ENCODE measurements at regions not wholly inside any gene's neighbourhood (a gene's known extent, or its start where the extent isn't known, plus 50 kb on each side); places are given as distances from the start of the nearest gene placed in this dataset.
"Not testable (repeated sequence)": the region's sequence is repeated elsewhere in the genome, so short reads cannot be mapped to it uniquely, and the experiment has no call there.

DNA sequence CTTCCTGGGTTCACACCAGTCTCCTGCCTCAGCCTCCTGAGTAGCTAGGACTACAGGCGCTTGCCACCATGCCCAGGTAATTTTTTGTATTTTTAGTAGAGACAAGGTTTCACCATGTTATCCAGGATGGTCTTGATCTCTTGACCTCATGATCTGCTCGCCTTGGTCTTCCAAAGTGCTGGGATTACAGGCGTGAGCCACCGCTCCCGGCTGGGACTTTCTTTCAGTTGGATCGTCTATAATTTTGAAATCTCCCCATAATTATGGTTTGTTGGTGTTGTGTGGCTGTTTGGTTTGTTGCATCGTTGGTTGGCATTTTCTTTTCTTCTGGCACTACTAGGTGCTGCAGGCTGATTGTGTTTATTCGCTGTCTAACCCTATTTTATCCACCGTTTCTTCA lies 343.6 kb upstream of the NPAP1 start:
- peaks cover 15% of the 10 kb centered on the region for H3K9me3 Mint-ChIP-seq
- H3K36me3 Mint-ChIP-seq, ATAC-seq, H3K4me1 Mint-ChIP-seq, H3K4me3 Mint-ChIP-seq, H3K27ac Mint-ChIP-seq, H3K27me3 Mint-ChIP-seq: not testable (repeated sequence)

DNA sequence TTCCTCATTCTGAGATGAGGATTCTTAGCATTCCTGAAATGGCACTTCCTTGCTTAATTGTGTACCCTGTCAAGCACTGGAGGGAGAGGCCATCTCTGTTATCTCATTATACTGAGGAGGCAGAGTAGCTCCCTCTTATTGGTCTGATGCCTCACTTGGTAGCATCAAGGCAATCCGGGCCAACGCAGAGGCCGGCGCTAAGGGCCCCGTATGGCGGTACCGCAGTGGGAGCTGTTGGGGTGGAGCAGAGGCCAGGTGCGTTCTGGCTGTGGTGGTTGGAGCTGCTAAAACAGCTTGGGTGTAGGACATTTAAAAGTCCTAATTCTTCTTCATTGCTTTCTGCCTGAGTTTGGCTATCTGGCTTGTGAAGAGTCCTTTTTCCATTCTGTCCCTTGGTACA lies 333.7 kb upstream of the NPAP1 start:
- H3K27me3 Mint-ChIP-seq, H3K9me3 Mint-ChIP-seq, H3K27ac Mint-ChIP-seq, H3K4me1 Mint-ChIP-seq, H3K4me3 Mint-ChIP-seq, H3K36me3 Mint-ChIP-seq, ATAC-seq: not testable (repeated sequence)

DNA sequence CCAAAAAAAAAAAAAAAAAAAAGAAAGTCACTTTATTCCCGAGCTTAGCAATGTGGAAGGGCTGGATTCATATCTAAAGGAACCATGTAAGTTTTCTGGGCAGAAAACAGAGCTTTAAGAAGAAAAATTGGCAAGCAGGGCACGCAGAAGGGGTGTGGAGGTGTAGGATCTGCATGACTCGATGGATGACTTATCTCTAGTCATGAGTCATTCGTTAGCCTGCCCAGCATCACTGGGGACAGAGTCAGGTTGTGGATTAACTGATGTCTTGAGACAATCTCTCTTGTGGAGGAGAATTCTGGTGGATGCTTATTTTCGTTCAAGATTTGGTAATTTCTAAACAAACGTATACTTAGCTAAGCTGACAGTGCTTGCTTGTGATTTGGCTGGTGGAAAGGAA lies 322.8 kb upstream of the NPAP1 start:
- H3K36me3 Mint-ChIP-seq, ATAC-seq, H3K4me3 Mint-ChIP-seq, H3K4me1 Mint-ChIP-seq, H3K9me3 Mint-ChIP-seq, H3K27me3 Mint-ChIP-seq, H3K27ac Mint-ChIP-seq: not testable (repeated sequence)

DNA sequence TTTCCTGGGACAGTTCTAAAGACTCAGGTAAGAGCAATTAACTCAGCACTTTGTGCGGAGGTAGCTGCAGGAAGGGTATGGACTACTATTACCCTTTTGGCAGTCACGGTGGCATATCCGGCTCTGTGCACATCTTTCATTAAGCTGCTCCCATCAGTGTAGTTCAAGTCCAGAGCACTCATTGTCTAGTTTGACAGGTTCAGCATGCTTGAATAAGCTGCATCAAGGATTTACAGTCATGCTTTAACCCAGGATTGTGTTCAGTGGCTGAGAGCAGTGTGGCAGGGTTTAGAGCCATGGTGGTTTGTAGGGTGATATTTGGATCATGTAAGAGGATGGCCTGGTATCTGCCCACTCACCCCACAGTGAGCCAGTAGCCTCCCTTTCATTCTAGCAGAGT lies 294.5 kb upstream of the NPAP1 start:
- H3K4me3 Mint-ChIP-seq, H3K27ac Mint-ChIP-seq, H3K27me3 Mint-ChIP-seq, H3K36me3 Mint-ChIP-seq, H3K4me1 Mint-ChIP-seq, ATAC-seq, H3K9me3 Mint-ChIP-seq: not testable (repeated sequence)

DNA sequence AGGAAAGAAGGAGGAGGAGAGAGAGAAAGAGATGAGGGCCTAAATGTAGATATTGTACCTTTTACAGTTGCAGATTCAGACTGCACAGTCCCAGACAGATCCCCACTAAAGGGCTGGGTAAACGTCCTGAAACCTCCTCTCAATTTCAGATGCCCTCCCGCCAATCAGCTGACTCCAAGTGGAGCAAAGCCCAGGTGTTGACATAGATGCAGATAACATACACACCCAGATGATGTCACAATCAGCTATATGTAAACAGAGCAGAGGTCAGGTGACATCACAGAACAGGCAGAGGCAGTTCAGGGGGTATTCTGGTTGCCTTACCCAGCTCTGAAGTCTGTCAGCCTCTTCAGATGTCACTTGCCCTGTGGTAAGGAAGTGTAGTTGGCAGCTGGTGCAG lies 290.3 kb upstream of the NPAP1 start:
- not testable (repeated sequence) for H3K27ac Mint-ChIP-seq, H3K4me3 Mint-ChIP-seq, H3K36me3 Mint-ChIP-seq, H3K9me3 Mint-ChIP-seq, ATAC-seq, H3K4me1 Mint-ChIP-seq, H3K27me3 Mint-ChIP-seq

DNA sequence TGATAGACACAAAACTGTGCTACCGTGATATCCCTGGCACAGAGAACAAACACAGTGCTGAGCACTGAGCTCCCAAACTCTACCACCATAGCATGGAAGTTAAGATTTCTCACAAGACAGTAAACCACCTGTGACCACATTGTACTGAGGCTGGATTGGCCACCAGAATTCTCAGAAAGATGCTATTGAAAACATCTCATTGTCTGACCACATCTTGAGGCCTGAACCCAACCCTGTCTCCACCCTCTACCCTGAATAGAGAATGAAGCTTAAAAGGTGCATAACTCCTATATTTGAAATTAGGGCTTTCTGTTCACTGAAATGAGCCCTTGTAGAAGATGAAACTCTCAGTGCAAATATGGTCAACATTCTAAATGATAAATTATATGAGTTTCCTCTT lies 281.3 kb upstream of the NPAP1 start:
- H3K4me3 Mint-ChIP-seq: no peak overlapping the region
- no peak overlapping the region for H3K27ac Mint-ChIP-seq
- no peaks in the 10 kb centered on the region for H3K27me3 Mint-ChIP-seq
- peaks cover 3% of the 10 kb centered on the region for H3K9me3 Mint-ChIP-seq
- no peaks in the 10 kb centered on the region for H3K4me1 Mint-ChIP-seq
- ATAC-seq: no peak
- H3K36me3 Mint-ChIP-seq: no peaks in the 10 kb centered on the region

DNA sequence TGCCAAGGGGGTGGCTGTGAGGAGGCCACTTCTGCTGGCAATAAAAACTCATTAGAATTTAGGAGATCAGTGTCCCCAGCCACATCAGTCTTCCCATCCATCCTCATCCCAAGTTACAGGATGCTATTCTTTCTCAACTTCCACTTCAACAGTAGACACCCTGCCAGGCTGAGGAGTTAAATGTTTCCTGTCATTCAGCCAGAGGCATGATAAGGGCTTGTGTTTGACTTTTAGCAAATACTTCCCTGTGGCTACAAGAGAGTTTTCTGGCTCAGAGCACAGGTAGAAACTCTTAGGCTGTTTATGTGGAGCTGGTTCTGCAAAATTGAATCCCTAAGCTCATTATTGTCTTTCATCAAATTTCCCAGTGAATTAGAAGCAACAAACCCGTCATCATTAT lies 262.9 kb upstream of the NPAP1 start:
- H3K36me3 Mint-ChIP-seq, H3K27me3 Mint-ChIP-seq, H3K27ac Mint-ChIP-seq, H3K4me1 Mint-ChIP-seq, ATAC-seq, H3K4me3 Mint-ChIP-seq: not testable (repeated sequence)
- peaks cover 12% of the 10 kb centered on the region for H3K9me3 Mint-ChIP-seq

DNA sequence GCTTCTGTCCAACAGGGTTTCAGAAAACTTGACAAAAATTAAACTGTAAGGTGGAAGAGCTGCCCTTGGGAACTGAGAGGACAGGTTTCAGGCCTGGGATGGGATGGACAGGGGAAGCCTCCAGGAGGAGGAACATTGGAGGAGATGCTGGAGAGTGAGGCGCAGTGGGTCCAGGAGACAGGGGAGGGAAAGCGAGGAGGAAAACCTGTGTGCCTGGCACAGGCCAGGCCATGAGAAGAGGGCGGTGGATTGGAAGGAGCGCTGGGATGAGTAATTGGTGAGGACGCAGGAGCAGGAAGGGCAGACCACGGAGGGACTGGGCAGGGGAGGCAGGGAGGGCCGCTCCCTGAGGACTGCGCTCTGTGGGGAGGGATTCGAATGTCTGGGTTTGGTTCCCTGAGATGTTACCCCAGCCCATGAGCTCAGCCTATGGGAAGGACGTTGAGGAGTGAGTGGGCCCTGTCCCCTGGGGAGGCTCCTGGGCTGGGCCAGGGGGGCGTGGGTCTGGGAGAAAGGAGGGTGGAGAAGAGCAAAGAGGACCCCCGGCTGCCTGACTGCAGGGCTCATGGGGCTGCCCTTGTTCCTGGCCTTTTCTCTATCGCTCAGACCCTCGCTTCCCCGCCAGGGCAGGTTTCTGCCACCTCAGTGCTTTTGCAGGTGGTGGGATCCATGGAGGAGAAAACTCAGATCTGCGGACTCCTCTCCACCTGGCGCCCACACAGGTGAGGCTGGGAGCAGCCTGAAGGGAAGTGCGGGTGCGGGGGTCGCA lies 249.1 kb upstream of the NPAP1 start:
- not testable (repeated sequence) for H3K36me3 Mint-ChIP-seq, H3K27ac Mint-ChIP-seq, H3K9me3 Mint-ChIP-seq, H3K27me3 Mint-ChIP-seq, H3K4me1 Mint-ChIP-seq, H3K4me3 Mint-ChIP-seq
- ATAC-seq: peak; percentile 36

DNA sequence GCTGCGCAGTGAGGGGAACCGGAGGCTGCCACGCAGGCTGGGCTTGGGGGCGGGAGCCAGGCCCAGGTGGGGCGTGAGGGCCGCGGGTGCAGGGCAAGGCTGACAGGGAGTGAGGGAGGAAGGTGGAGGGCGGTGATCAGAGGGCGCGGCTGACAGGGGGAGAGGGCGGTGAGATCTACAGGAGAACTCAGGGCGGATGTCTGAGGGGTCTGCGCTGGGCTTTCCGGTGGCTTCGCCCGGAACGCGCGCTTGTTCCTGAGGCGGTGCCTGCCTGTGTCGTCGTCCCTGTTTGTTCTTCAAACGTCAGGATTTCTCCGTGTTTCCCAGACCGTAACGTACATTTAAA lies 248.5 kb upstream of the NPAP1 start:
- not testable (repeated sequence) for H3K9me3 Mint-ChIP-seq, H3K27me3 Mint-ChIP-seq, H3K4me1 Mint-ChIP-seq, H3K4me3 Mint-ChIP-seq, H3K27ac Mint-ChIP-seq, H3K36me3 Mint-ChIP-seq
- ATAC-seq: peak; percentile 36

DNA sequence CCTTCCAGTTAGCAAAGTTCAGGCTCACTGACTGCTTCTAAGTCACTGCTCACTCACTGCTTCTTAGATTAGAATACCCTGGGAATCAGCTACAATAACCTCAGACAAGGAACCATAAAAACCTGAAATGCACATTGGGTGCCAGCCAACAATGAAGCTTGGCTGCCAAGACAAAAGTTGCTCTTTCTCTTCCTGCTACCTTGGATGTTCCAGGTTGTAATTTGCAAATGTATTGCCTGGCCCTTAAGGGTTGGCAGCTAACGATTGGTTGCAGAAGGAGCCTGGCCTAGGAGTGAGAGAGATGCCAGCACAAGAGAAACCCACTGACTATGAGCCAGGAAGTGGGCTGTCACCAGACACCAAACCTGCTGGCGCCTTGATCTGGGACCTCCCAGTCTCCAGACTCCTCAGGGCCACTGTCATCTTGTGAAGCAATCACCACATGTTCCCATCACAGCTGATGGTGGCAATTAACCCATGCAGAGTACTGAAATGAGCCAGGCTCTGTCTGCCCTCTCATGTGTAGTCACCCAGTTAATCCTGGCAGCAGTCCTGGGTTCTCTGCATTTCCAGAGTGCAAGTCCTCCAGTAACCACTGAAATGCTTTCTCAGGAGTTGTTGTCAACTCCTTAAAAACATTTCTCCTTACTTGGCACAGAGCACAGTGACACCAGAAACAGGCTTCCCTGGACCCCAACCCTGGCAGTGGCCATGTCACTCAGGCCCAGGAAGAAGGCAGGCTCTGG lies 240.3 kb upstream of the NPAP1 start:
- H3K9me3 Mint-ChIP-seq, ATAC-seq: not testable (repeated sequence)

DNA sequence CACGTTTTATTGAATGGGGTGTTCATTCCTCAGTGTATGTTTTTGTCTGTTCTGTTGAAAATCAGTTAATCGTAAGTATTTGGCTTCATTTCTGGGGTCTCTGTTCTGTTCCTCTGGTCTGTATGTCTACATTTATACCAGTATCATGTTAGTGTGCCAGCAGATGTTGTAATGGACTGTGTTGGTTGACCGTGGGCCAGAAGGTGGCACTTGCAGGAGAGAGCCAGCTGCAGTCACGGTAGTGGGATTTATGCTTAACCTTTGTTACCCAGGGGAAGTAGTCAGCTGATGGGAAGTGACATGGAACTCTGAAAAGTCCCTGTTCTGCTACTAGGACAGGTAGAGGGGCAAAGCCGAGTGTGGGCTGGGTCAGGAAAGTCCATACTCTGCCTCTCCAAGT lies 238.3 kb upstream of the NPAP1 start:
- H3K9me3 Mint-ChIP-seq, H3K36me3 Mint-ChIP-seq, H3K4me3 Mint-ChIP-seq, ATAC-seq, H3K4me1 Mint-ChIP-seq, H3K27ac Mint-ChIP-seq, H3K27me3 Mint-ChIP-seq: not testable (repeated sequence)

More for the DNA sequence above, 240.3 kb upstream of the NPAP1 start:
- H3K27ac Mint-ChIP-seq, H3K27me3 Mint-ChIP-seq, H3K4me1 Mint-ChIP-seq, H3K4me3 Mint-ChIP-seq, H3K36me3 Mint-ChIP-seq: not testable (repeated sequence)

DNA sequence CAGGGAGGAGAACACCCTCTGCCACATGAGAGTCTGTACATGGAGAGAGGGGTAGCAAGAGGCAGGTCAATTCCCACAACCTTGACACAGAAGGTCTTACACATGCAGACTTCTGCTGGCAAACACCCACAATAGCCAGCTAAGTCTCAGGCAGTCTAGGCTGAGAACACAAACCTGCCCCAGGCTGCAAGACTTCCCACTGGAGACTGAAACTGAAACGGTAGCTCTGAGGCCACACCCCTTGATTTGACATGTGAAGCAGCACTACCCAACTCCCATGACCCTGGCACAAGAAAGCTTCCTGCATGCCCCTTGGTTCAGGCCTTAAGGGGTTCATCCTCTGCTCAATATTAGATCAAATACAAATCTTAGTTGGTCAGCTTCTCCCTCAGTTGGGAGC lies 237.8 kb upstream of the NPAP1 start:
- H3K36me3 Mint-ChIP-seq, H3K4me3 Mint-ChIP-seq, H3K4me1 Mint-ChIP-seq, H3K9me3 Mint-ChIP-seq, H3K27ac Mint-ChIP-seq, H3K27me3 Mint-ChIP-seq, ATAC-seq: not testable (repeated sequence)

DNA sequence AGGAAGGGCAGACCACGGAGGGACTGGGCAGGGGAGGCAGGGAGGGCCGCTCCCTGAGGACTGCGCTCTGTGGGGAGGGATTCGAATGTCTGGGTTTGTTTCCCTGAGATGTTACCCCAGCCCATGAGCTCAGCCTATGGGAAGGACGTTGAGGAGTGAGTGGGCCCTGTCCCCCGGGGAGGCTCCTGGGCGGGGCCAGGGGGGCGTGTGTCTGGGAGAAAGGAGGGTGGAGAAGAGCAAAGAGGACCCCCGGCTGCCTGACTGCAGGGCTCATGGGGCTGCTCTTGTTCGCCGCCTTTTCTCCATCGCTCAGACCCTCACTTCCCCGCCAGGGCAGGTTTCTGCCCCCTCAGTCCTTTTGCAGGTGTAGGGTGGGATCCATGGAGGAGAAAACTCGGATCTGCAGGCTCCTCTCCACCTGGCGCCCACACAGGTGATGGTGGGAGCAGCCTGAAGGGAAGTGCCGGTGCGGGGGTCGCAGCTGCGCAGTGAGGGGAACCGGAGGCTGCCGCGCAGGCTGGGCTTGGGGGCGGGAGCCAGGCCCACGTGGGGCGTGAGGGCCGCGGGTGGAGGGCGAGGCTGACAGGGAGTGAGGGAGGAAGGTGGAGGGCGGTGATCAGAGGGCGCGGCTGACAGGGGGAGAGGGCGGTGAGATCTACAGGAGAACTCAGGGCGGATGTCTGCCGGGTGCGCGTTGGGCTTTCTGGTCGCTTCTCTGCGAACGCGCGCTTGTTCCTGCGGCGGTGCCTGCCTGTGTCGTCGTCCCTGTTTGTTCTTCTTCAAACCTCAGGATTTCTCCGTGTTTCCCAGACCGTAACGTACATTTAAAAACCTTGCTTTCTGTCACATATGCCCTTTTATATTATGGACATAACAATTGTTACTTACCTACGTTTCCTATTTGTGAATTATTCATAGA lies 198.2 kb upstream of the NPAP1 start:
- not testable (repeated sequence) for H3K27me3 Mint-ChIP-seq, H3K36me3 Mint-ChIP-seq, H3K4me3 Mint-ChIP-seq

DNA sequence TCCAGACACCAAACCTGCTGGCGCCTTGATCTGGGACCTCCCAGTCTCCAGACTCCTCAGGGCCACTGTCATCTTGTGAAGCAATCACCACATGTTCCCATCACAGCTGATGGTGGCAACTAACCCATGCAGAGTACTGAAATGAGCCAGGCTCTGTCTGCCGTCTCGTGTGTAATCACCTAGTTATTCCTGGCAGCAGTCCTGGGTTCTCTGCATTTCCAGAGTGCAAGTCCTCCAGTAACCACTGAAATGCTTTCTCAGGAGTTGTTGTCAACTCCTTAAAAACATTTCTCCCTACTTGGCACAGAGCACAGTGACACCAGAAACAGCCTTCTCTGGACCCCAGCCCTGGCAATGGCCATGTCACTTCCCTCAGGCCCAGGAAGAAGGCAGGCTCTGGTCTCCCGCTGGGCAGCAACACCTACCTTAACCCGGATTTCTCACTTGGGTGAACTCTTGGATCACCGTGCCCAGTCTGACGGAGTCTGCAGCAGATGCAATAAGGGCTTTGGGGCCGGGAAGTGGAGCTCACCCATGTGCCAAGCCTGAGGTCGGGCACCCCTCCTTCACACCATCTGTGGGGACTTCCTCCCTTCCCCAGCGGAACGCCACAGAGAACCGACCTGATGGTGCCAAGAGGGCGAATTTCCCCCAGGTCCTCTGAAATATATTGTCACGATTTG lies 189.5 kb upstream of the NPAP1 start:
- not testable (repeated sequence) for H3K9me3 Mint-ChIP-seq, H3K27ac Mint-ChIP-seq, H3K4me1 Mint-ChIP-seq, H3K27me3 Mint-ChIP-seq, H3K4me3 Mint-ChIP-seq, H3K36me3 Mint-ChIP-seq
- peak; percentile 24 for ATAC-seq

More for the DNA sequence above, 198.2 kb upstream of the NPAP1 start:
- not testable (repeated sequence) for H3K9me3 Mint-ChIP-seq, H3K27ac Mint-ChIP-seq, H3K4me1 Mint-ChIP-seq
- peak; percentile 60 for ATAC-seq

DNA sequence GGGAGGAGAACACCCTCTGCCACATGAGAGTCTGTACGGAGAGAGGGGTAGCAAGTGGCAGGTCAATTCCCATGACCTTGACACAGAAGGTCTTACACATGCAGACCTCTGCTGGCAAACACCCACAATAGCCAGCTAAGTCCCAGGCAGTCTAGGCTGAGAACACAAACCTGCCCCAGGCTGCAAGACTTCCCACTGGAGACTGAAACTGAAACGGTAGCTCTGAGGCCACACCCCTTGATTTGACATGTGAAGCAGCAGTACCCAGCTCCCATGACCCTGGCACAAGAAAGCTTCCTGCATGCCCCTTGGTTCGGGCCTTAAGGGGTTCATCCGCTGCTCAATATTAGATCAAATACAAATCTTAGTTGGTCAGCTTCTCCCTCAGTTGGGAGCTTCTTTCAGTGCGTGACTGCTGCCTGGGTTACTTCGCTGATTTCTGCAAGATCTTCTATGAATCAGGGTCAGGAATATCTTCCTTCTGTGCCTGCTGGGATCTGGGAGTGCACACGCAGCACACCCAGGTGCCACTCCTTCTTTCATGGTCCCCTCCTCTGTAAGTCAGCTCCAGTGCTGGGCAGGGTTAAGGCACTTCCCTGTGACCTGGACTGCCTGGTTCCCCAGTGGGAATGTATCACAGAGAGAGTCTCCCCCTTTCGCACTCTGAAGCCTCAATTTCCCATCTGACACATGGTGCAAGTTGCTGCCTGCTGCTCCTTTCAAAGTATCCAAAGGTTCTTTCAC lies 187.2 kb upstream of the NPAP1 start:
- not testable (repeated sequence) for H3K27me3 Mint-ChIP-seq, H3K36me3 Mint-ChIP-seq, H3K4me3 Mint-ChIP-seq, H3K27ac Mint-ChIP-seq, H3K4me1 Mint-ChIP-seq, H3K9me3 Mint-ChIP-seq, ATAC-seq
